ENCODE measurements at regions not wholly inside any gene's neighbourhood (a gene's known extent, or its start where the extent isn't known, plus 50 kb on each side); places are given as distances from the start of the nearest gene placed in this dataset.

GRCh38 chr9:11871852-11872251 lies 821.3 kb upstream of the TYRP1 start:
- TF ChIP-seq CTCF (tag by site-specific recombination; IDR thresholded peaks at IDR 0.05): no peak
- no peak for TF ChIP-seq ZNF132 (tag by site-specific recombination; IDR thresholded peaks at IDR 0.05; ENCODE audit: borderline replicate concordance)
- no peak for TF ChIP-seq ZNF48 (tag by site-specific recombination; IDR thresholded peaks at IDR 0.05)
- no peak for TF ChIP-seq ZNF302 (tag by site-specific recombination; IDR thresholded peaks at IDR 0.05; ENCODE audit: low read depth)
- no peak for TF ChIP-seq TCF7L2 (IDR thresholded peaks at IDR 0.05; ENCODE audit: borderline replicate concordance, low read depth, low read length)
- TF ChIP-seq ZNF664 (tag by site-specific recombination; IDR thresholded peaks at IDR 0.05): no peak
- no peak for TF ChIP-seq REST (tag by site-specific recombination; IDR thresholded peaks at IDR 0.05)
- TF ChIP-seq INSM2 (tag by site-specific recombination; IDR thresholded peaks at IDR 0.05): no peak

Measured in HEK293 (cell line).